ENCODE measurements at regions not wholly inside any gene's neighbourhood (a gene's known extent, or its start where the extent isn't known, plus 50 kb on each side); places are given as distances from the start of the nearest gene placed in this dataset.

- no peak overlapping the region for H3K27ac Mint-ChIP-seq
- no peaks in the 10 kb centered on the region for H3K27me3 Mint-ChIP-seq
- CTCF ChIA-PET = interaction anchor here (0.6 kb wide), 1 partner anchor 520 kb away, joined by 4 read pairs; no protein-coding TSS in a partner anchor
- H3K36me3 Mint-ChIP-seq (ENCODE audit: low read depth) = no peaks in the 10 kb centered on the region
- ATAC-seq (no peak), DNase-seq (no peak)
- no peaks in the 10 kb centered on the region for H3K9me3 Mint-ChIP-seq
- POLR2A ChIA-PET = no interaction called here
- intact Hi-C loops (cut with micrococcal nuclease) = no loop called here
- no peak for TF ChIP-seq CTCF (IDR thresholded peaks at IDR 0.05)
- H3K4me3 Mint-ChIP-seq = no peak overlapping the region
- no peaks in the 10 kb centered on the region for H3K4me1 Mint-ChIP-seq (ENCODE audit: low read depth)
Measured at GRCh38 chr2:207446653-207447052, 83.1 kb upstream of the CREB1 start.

- no peaks in the 10 kb centered on the region for H3K36me3 Mint-ChIP-seq (ENCODE audit: low read depth)
- no peak for TF ChIP-seq CTCF (IDR thresholded peaks at IDR 0.05)
- no peaks in the 10 kb centered on the region for H3K9me3 Mint-ChIP-seq
- H3K4me3 Mint-ChIP-seq = no peak overlapping the region
- intact Hi-C loops (cut with micrococcal nuclease) = no loop called here
- ATAC-seq = no peak
- no peaks in the 10 kb centered on the region for H3K27me3 Mint-ChIP-seq
- CTCF ChIA-PET = interaction anchor here (1.0 kb wide), 1 partner anchor 82 kb away, joined by 3 read pairs; no protein-coding TSS in a partner anchor
- DNase-seq = no peak
- POLR2A ChIA-PET = no interaction called here
- H3K27ac Mint-ChIP-seq = no peak overlapping the region
- H3K4me1 Mint-ChIP-seq (ENCODE audit: low read depth) = no peaks in the 10 kb centered on the region
Measured at GRCh38 chr2:207448006-207448405, 81.8 kb upstream of the CREB1 start.

- Mint-ChIP-seq H3K4me1 (ENCODE audit: low read depth) (no peaks in the 10 kb centered on the region), H3K27ac (no peak overlapping the region), H3K9me3 (no peaks in the 10 kb centered on the region), H3K36me3 (ENCODE audit: low read depth) (no peaks in the 10 kb centered on the region), H3K4me3 (no peak overlapping the region), H3K27me3 (no peaks in the 10 kb centered on the region)
- intact Hi-C loops (cut with micrococcal nuclease) = no loop called here
- CTCF ChIA-PET = interaction anchor here (0.8 kb wide), 1 partner anchor 649 kb away, joined by 3 read pairs; no protein-coding TSS in a partner anchor
- DNase-seq = no peak
- ATAC-seq = no peak
- no peak for TF ChIP-seq CTCF (IDR thresholded peaks at IDR 0.05)
- POLR2A ChIA-PET = no interaction called here
Measured at GRCh38 chr2:207449642-207450165, 80.1 kb upstream of the CREB1 start.

GRCh38 chr2:207450186-207450585, 79.6 kb upstream of the CREB1 start:
- Mint-ChIP-seq H3K4me1 (ENCODE audit: low read depth) (no peaks in the 10 kb centered on the region), H3K9me3 (no peaks in the 10 kb centered on the region), H3K4me3 (no peak overlapping the region), H3K27ac (no peak overlapping the region), H3K27me3 (no peaks in the 10 kb centered on the region), H3K36me3 (ENCODE audit: low read depth) (no peaks in the 10 kb centered on the region)
- no peak for DNase-seq
- TF ChIP-seq CTCF (IDR thresholded peaks at IDR 0.05) = no peak
- ChIA-PET POLR2A (no interaction called here), CTCF (no interaction called here)
- no peak for ATAC-seq
- intact Hi-C loops (cut with micrococcal nuclease) = no loop called here

- peaks cover 18% of the 10 kb centered on the region for H3K4me1 Mint-ChIP-seq (ENCODE audit: low read depth)
- no peaks in the 10 kb centered on the region for H3K9me3 Mint-ChIP-seq
- no peak for DNase-seq
- TF ChIP-seq CTCF (IDR thresholded peaks at IDR 0.05) = no peak
- H3K4me3 Mint-ChIP-seq = no peak overlapping the region
- no peak overlapping the region for H3K27ac Mint-ChIP-seq
- H3K36me3 Mint-ChIP-seq (ENCODE audit: low read depth) = no peaks in the 10 kb centered on the region
- ChIA-PET POLR2A (no interaction called here), CTCF (no interaction called here)
- no peak for ATAC-seq
- no peaks in the 10 kb centered on the region for H3K27me3 Mint-ChIP-seq
- intact Hi-C loops (cut with micrococcal nuclease) = no loop called here
Measured at GRCh38 chr2:207458582-207458981, 71.2 kb upstream of the CREB1 start.

Measured in activated CD8-positive, alpha-beta T cell treated with anti-CD3 and anti-CD28 coated beads for 36 hours (primary cell).